ENCODE measurements at regions not wholly inside any gene's neighbourhood (a gene's known extent, or its start where the extent isn't known, plus 50 kb on each side); places are given as distances from the start of the nearest gene placed in this dataset.
"Not testable (repeated sequence)": the region's sequence is repeated elsewhere in the genome, so short reads cannot be mapped to it uniquely, and the experiment has no call there.

DNA sequence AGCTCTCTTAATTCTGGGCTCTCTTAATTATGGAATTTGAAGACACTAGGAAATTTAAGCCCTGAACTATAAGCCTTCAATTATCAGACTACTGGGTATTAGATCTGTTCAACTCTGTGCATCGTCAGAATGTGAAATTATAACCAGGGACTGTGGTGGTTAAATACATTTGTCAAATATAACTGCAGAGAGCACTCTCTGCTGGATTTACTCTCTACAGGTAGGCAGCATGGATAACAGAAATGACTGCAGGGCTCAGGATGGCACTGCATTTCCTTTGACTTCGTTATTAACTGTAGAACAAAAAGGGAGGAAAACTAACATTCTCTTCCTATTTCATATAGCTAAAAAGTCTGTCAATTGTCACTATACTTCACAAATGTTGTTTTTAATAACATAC, 310.1 kb upstream of the RASGEF1B start:
- no peak for DNase-seq (ENCODE audit: low read depth)
- TF ChIP-seq, protein P1, sequence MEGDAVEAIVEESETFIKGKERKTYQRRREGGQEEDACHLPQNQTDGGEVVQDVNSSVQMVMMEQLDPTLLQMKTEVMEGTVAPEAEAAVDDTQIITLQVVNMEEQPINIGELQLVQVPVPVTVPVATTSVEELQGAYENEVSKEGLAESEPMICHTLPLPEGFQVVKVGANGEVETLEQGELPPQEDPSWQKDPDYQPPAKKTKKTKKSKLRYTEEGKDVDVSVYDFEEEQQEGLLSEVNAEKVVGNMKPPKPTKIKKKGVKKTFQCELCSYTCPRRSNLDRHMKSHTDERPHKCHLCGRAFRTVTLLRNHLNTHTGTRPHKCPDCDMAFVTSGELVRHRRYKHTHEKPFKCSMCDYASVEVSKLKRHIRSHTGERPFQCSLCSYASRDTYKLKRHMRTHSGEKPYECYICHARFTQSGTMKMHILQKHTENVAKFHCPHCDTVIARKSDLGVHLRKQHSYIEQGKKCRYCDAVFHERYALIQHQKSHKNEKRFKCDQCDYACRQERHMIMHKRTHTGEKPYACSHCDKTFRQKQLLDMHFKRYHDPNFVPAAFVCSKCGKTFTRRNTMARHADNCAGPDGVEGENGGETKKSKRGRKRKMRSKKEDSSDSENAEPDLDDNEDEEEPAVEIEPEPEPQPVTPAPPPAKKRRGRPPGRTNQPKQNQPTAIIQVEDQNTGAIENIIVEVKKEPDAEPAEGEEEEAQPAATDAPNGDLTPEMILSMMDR (IDR thresholded peaks at IDR 0.05; ENCODE audit: insufficient read depth, low read depth, low read length, missing control alignments) = no peak
- no peak overlapping the region for H3K4me3 ChIP-seq (ENCODE audit: low read length)

DNA sequence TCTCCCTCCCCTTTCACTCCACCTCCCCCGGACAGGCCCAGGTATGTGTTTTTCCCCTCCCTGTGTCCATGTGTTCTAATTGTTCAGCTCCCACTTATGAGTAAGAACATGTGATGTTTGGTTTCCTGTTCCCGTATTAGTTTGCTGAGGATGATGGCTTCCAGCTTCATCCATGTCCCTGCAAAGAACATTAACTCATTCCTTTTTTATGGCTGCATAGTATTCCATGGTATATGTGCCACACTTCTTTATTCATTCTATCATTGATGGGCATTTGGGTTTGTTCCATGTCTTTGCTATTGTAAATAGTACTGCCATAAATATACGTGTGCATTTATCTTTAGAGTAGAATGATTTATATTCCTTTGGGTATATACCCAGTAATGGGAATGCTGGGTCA, 306.0 kb upstream of the RASGEF1B start:
- not testable (repeated sequence) for DNase-seq (ENCODE audit: low read depth); H3K4me3 ChIP-seq (ENCODE audit: low read length)

DNA sequence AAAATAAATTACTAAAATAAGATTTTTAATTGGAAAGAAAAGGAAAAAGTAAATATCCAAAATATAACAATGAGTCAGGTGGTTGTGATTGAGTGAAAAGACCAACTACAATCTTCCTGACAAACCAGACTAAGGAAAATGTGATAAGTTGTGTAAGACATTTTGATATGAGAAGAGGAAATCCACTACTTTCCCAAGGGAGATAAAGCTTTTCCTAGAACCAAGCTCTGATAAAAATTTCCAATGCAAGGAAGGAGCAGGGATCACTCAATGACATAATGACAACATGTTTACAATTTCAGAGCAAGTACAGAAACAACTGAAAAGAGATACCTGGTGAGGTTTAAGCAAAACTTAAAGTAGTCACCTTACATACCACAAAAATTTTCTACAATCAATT, 305.1 kb upstream of the RASGEF1B start:
- H3K4me3 ChIP-seq (ENCODE audit: low read length) = no peak overlapping the region
- TF ChIP-seq, protein P1 (IDR thresholded peaks at IDR 0.05; ENCODE audit: insufficient read depth, low read depth, low read length, missing control alignments) = no peak

DNA sequence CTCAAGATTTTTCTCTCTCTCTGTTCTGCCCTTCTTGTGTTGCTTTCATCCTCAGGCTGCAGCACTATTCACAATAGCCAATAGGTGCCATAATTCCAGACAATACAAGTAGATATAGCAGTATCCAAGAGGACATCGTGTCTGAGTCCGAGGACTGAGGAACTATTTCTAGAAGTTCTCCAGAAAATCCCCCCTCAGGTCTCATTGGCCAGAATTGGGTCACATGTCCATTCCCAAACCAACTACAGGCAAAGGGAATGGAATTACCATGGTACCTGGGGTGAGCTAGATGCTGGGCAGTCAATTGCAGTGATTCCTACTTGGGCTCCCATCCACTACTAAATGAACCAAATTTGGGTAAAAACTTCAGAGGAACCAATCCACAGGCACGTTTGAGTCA, 301.9 kb upstream of the RASGEF1B start:
- DNase-seq (ENCODE audit: low read depth) = no peak
- H3K4me3 ChIP-seq (ENCODE audit: low read length) = no peak overlapping the region
- TF ChIP-seq, protein P1 (IDR thresholded peaks at IDR 0.05; ENCODE audit: insufficient read depth, low read depth, low read length, missing control alignments) = no peak

More for the DNA sequence above, 305.1 kb upstream of the RASGEF1B start:
- no peak for DNase-seq (ENCODE audit: low read depth)

DNA sequence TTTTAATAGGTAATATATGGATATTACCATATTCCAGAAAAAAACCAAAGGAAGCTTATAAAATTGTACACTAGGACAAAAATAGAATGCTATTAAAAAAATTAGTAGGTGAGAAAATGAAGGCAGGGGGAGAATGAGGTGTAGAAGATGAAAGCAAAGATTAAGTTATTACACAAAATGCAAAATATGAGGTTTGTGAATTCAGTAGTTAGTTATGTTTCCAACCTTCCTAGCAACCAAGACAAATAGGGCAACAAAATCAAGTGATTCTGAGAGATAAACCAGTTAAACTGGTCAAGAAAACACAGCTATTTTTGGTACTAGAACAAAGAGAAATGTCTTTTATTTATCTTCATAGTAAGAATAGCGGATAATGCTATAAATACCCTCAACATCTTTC, 300.0 kb upstream of the RASGEF1B start:
- H3K4me3 ChIP-seq (ENCODE audit: low read length) = no peak overlapping the region
- DNase-seq (ENCODE audit: low read depth) = no peak
- TF ChIP-seq, protein P1 (IDR thresholded peaks at IDR 0.05; ENCODE audit: insufficient read depth, low read depth, low read length, missing control alignments) = no peak

DNA sequence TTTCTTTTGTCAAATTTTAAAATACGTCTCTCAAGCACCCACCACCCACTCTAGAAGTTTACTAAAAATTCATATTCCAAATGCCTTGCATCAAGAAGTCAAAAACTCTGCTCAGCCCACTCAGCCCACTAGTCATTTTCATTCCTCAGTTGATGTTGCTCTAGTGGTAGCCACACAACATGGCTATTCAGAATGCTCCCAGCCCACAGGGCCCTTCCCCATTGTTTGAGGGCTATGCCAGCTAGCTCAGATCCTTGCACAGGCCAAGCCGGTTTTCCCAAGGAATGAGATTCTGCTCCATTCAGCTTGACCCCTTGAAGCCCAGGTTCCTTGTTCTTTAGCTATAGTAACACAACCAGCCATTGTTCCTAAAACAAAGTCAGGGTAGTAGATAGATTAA, 297.5 kb upstream of the RASGEF1B start:
- DNase-seq (ENCODE audit: low read depth) = no peak
- TF ChIP-seq, protein P1 (IDR thresholded peaks at IDR 0.05; ENCODE audit: insufficient read depth, low read depth, low read length, missing control alignments) = no peak
- no peak overlapping the region for H3K4me3 ChIP-seq (ENCODE audit: low read length)

DNA sequence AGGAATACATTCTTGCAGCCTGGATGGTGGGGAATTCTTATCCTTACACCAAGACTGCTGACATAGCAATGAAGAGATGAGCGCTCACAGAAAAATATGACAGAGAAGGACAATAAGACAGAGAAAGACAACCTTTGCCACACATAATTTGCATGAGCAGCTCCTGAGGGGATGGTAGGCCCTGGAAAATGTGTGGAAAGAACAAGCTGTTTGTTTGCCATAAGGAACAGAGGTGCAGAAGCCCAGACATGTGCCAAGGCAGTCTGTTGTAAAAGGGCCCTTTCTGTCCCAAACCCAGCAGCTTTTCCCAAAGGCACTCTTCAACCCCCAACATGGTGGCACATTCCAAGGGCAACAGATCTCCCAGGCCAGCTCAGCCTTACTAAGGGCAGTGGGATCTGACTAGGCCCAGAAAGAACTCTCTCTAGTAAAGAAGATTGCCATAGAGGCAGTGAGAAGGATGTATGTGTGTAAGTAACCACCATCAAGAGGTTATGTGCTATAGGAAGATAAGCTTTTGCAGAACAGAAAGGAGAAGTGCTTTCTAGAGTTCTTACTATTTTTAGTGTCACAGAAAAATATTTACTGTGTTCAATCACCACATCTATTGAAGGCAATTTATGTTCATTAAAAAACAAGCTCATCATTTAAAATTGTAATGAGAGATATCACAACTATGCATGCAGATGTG, 287.0 kb upstream of the RASGEF1B start:
- TF ChIP-seq, protein P1 (IDR thresholded peaks at IDR 0.05; ENCODE audit: insufficient read depth, low read depth, low read length, missing control alignments) = no peak
- H3K4me3 ChIP-seq (ENCODE audit: low read length) = no peak overlapping the region
- no peak for DNase-seq (ENCODE audit: low read depth)

Data from epithelial cell of esophagus (primary cell).